Stimulated activated CD8-positive, alpha-beta memory T cell treated with anti-CD3 and anti-CD28 coated beads, Interleukin-15, amount 100 ng/mL, for 1 hour (primary cell): ENCODE measurements at regions not wholly inside any gene's neighbourhood (a gene's known extent, or its start where the extent isn't known, plus 50 kb on each side); places are given as distances from the start of the nearest gene placed in this dataset.

Source experiments
- DNase-seq: peaks from one replicate; pipeline ENCODE4 v3.0.0-alpha.2; 2020; ENCODE audit warnings: low read depth

- no peak for DNase-seq
Measured at GRCh38 chr9:7298123-7298522, 501.5 kb downstream of the DMAC1 start.

GRCh38 chr9:7297521-7297920 lies 502.1 kb downstream of the DMAC1 start:
- no peak for DNase-seq

GRCh38 chr9:7293091-7293490 lies 506.5 kb downstream of the DMAC1 start:
- no peak for DNase-seq

- no peak for DNase-seq
Measured at GRCh38 chr9:7289773-7290172, 509.8 kb downstream of the DMAC1 start.

GRCh38 chr9:7287986-7288385 lies 511.6 kb downstream of the DMAC1 start:
- no peak for DNase-seq

- no peak for DNase-seq
Measured at GRCh38 chr9:7287065-7287464, 512.5 kb downstream of the DMAC1 start.

- no peak for DNase-seq
Measured at GRCh38 chr9:7286101-7286500, 513.5 kb downstream of the DMAC1 start.

- DNase-seq: no peak
Measured at GRCh38 chr9:7285199-7285598, 514.4 kb downstream of the DMAC1 start.

GRCh38 chr9:7284517-7284916 lies 515.1 kb downstream of the DMAC1 start:
- no peak for DNase-seq

GRCh38 chr9:7284117-7284516 lies 515.5 kb downstream of the DMAC1 start:
- DNase-seq: no peak

- DNase-seq: no peak
Measured at GRCh38 chr9:7273575-7273974, 515.8 kb downstream of the KDM4C start.

- DNase-seq: no peak
Measured at GRCh38 chr9:7266911-7267595, 509.3 kb downstream of the KDM4C start.

GRCh38 chr9:7265181-7265580 lies 507.4 kb downstream of the KDM4C start:
- no peak for DNase-seq

GRCh38 chr9:7259544-7260241 lies 501.9 kb downstream of the KDM4C start:
- DNase-seq: no peak

- no peak for DNase-seq
Measured at GRCh38 chr9:7258688-7259396, 501.1 kb downstream of the KDM4C start.

- DNase-seq: no peak
Measured at GRCh38 chr9:7246917-7247522, 489.2 kb downstream of the KDM4C start.

- no peak for DNase-seq
Measured at GRCh38 chr9:7245976-7246580, 488.3 kb downstream of the KDM4C start.

GRCh38 chr9:7243838-7244237 lies 486.1 kb downstream of the KDM4C start:
- DNase-seq: no peak

- no peak for DNase-seq
Measured at GRCh38 chr9:7242126-7242525, 484.4 kb downstream of the KDM4C start.

GRCh38 chr9:7241694-7242093 lies 483.9 kb downstream of the KDM4C start:
- no peak for DNase-seq

- no peak for DNase-seq
Measured at GRCh38 chr9:7240569-7241311, 483.0 kb downstream of the KDM4C start.

GRCh38 chr9:7239708-7240107 lies 481.9 kb downstream of the KDM4C start:
- DNase-seq: no peak
